ENCODE measurements at regions not wholly inside any gene's neighbourhood (a gene's known extent, or its start where the extent isn't known, plus 50 kb on each side); places are given as distances from the start of the nearest gene placed in this dataset.

DNA sequence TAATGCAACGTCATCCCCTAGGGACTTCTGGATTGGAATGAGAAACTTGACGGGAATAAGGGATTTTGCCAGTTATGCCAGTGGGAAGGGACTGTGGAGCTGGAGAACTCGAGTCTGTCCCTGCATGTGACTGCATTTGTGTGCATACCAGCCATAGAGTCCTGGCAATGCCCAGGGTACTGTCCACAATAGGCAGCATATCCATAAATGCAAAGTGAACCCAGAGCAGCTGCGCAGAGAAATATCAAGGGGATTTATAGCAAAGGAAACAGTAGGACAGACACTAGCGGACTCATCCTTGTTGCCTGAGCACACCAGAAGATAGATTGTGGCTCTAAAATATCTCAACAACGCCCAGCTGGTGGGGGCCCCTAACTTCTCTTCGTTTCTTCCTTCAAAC lies 247.1 kb upstream of the SRRM4 start:
- TF ChIP-seq, protein P1, sequence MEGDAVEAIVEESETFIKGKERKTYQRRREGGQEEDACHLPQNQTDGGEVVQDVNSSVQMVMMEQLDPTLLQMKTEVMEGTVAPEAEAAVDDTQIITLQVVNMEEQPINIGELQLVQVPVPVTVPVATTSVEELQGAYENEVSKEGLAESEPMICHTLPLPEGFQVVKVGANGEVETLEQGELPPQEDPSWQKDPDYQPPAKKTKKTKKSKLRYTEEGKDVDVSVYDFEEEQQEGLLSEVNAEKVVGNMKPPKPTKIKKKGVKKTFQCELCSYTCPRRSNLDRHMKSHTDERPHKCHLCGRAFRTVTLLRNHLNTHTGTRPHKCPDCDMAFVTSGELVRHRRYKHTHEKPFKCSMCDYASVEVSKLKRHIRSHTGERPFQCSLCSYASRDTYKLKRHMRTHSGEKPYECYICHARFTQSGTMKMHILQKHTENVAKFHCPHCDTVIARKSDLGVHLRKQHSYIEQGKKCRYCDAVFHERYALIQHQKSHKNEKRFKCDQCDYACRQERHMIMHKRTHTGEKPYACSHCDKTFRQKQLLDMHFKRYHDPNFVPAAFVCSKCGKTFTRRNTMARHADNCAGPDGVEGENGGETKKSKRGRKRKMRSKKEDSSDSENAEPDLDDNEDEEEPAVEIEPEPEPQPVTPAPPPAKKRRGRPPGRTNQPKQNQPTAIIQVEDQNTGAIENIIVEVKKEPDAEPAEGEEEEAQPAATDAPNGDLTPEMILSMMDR (IDR thresholded peaks at IDR 0.05; ENCODE audit: poor library complexity, severe bottlenecking) = no peak
- TF ChIP-seq EZH2 (IDR thresholded peaks at IDR 0.05; ENCODE audit: borderline replicate concordance, insufficient read depth, low read length, poor library complexity, severe bottlenecking) = no peak
- no peak for TF ChIP-seq RAD21 (conservative IDR thresholded peaks at IDR 0.05)
- no peak for TF ChIP-seq MXI1 (conservative IDR thresholded peaks at IDR 0.05; ENCODE audit: poor library complexity, severe bottlenecking)
